ENCODE measurements at regions not wholly inside any gene's neighbourhood (a gene's known extent, or its start where the extent isn't known, plus 50 kb on each side); places are given as distances from the start of the nearest gene placed in this dataset.
"Not testable (repeated sequence)": the region's sequence is repeated elsewhere in the genome, so short reads cannot be mapped to it uniquely, and the experiment has no call there.

- Mint-ChIP-seq H3K27ac (no peak overlapping the region), H3K4me1 (ENCODE audit: low read depth) (no peaks in the 10 kb centered on the region), H3K4me3 (no peak overlapping the region), H3K36me3 (ENCODE audit: low read depth) (no peaks in the 10 kb centered on the region), H3K9me3 (no peaks in the 10 kb centered on the region), H3K27me3 (ENCODE audit: insufficient read depth) (no peaks in the 10 kb centered on the region)
- intact Hi-C loops (cut with micrococcal nuclease): no loop called here
- DNase-seq (ENCODE audit: low spot score): no peak
Measured at GRCh38 chr4:13710246-13710885, 82.8 kb upstream of the BOD1L1 start.

GRCh38 chr4:13711233-13711785, 83.8 kb upstream of the BOD1L1 start:
- no peak overlapping the region for H3K27ac Mint-ChIP-seq
- no peaks in the 10 kb centered on the region for H3K4me1 Mint-ChIP-seq (ENCODE audit: low read depth)
- no peaks in the 10 kb centered on the region for H3K36me3 Mint-ChIP-seq (ENCODE audit: low read depth)
- DNase-seq (ENCODE audit: low spot score): no peak
- no peak overlapping the region for H3K4me3 Mint-ChIP-seq
- no peaks in the 10 kb centered on the region for H3K9me3 Mint-ChIP-seq
- no peaks in the 10 kb centered on the region for H3K27me3 Mint-ChIP-seq (ENCODE audit: insufficient read depth)
- intact Hi-C loops (cut with micrococcal nuclease): no loop called here

- Mint-ChIP-seq H3K27ac (no peak overlapping the region), H3K36me3 (ENCODE audit: low read depth) (no peaks in the 10 kb centered on the region), H3K4me3 (no peak overlapping the region), H3K27me3 (ENCODE audit: insufficient read depth) (peaks cover 2% of the 10 kb centered on the region), H3K9me3 (no peaks in the 10 kb centered on the region), H3K4me1 (ENCODE audit: low read depth) (no peaks in the 10 kb centered on the region)
- no peak for DNase-seq (ENCODE audit: low spot score)
- intact Hi-C loops (cut with micrococcal nuclease): no loop called here
Measured at GRCh38 chr4:13721894-13722293, 94.4 kb upstream of the BOD1L1 start.

- H3K9me3 Mint-ChIP-seq: no peaks in the 10 kb centered on the region
- H3K27me3 Mint-ChIP-seq (ENCODE audit: insufficient read depth): peaks cover 2% of the 10 kb centered on the region
- intact Hi-C loops (cut with micrococcal nuclease): no loop called here
- H3K4me1 Mint-ChIP-seq (ENCODE audit: low read depth): no peaks in the 10 kb centered on the region
- DNase-seq (ENCODE audit: low spot score): no peak
- H3K27ac Mint-ChIP-seq: no peak overlapping the region
- H3K36me3 Mint-ChIP-seq (ENCODE audit: low read depth): no peaks in the 10 kb centered on the region
- no peak overlapping the region for H3K4me3 Mint-ChIP-seq
Measured at GRCh38 chr4:13722649-13723048, 95.1 kb upstream of the BOD1L1 start.

GRCh38 chr4:13728761-13729160, 101.2 kb upstream of the BOD1L1 start:
- Mint-ChIP-seq H3K4me1 (ENCODE audit: low read depth) (no peaks in the 10 kb centered on the region), H3K9me3 (no peaks in the 10 kb centered on the region), H3K36me3 (ENCODE audit: low read depth) (no peaks in the 10 kb centered on the region), H3K4me3 (no peak overlapping the region), H3K27ac (no peak overlapping the region), H3K27me3 (ENCODE audit: insufficient read depth) (peaks cover 2% of the 10 kb centered on the region)
- no peak for DNase-seq (ENCODE audit: low spot score)
- intact Hi-C loops (cut with micrococcal nuclease): no loop called here

GRCh38 chr4:13731019-13731418, 103.5 kb upstream of the BOD1L1 start:
- intact Hi-C loops (cut with micrococcal nuclease): no loop called here
- peaks cover 2% of the 10 kb centered on the region for H3K27me3 Mint-ChIP-seq (ENCODE audit: insufficient read depth)
- no peaks in the 10 kb centered on the region for H3K9me3 Mint-ChIP-seq
- H3K27ac Mint-ChIP-seq: no peak overlapping the region
- no peaks in the 10 kb centered on the region for H3K4me1 Mint-ChIP-seq (ENCODE audit: low read depth)
- no peak for DNase-seq (ENCODE audit: low spot score)
- H3K4me3 Mint-ChIP-seq: no peak overlapping the region
- H3K36me3 Mint-ChIP-seq (ENCODE audit: low read depth): no peaks in the 10 kb centered on the region

GRCh38 chr4:13733817-13734216, 106.3 kb upstream of the BOD1L1 start:
- H3K36me3 Mint-ChIP-seq (ENCODE audit: low read depth): no peaks in the 10 kb centered on the region
- no peaks in the 10 kb centered on the region for H3K9me3 Mint-ChIP-seq
- H3K4me3 Mint-ChIP-seq: no peak overlapping the region
- no peak for DNase-seq (ENCODE audit: low spot score)
- no peaks in the 10 kb centered on the region for H3K4me1 Mint-ChIP-seq (ENCODE audit: low read depth)
- intact Hi-C loops (cut with micrococcal nuclease): no loop called here
- no peaks in the 10 kb centered on the region for H3K27me3 Mint-ChIP-seq (ENCODE audit: insufficient read depth)
- no peak overlapping the region for H3K27ac Mint-ChIP-seq

GRCh38 chr4:13750594-13750993, 123.1 kb upstream of the BOD1L1 start:
- Mint-ChIP-seq H3K36me3 (ENCODE audit: low read depth) (no peaks in the 10 kb centered on the region), H3K27me3 (ENCODE audit: insufficient read depth) (no peaks in the 10 kb centered on the region), H3K4me1 (ENCODE audit: low read depth) (no peaks in the 10 kb centered on the region), H3K9me3 (peaks cover under 1% of the 10 kb centered on the region), H3K4me3 (no peak overlapping the region), H3K27ac (no peak overlapping the region)
- no peak for DNase-seq (ENCODE audit: low spot score)
- intact Hi-C loops (cut with micrococcal nuclease): no loop called here

- DNase-seq (ENCODE audit: low spot score); H3K27ac Mint-ChIP-seq; H3K4me1 Mint-ChIP-seq (ENCODE audit: low read depth); intact Hi-C loops (cut with micrococcal nuclease); H3K27me3 Mint-ChIP-seq (ENCODE audit: insufficient read depth); H3K4me3 Mint-ChIP-seq; H3K36me3 Mint-ChIP-seq (ENCODE audit: low read depth): not testable (repeated sequence)
- H3K9me3 Mint-ChIP-seq: peaks cover 26% of the 10 kb centered on the region
Measured at GRCh38 chr4:13761581-13761980, 134.1 kb upstream of the BOD1L1 start.

GRCh38 chr4:13762130-13762529, 134.6 kb upstream of the BOD1L1 start:
- DNase-seq (ENCODE audit: low spot score): no peak
- H3K4me3 Mint-ChIP-seq: no peak overlapping the region
- no peaks in the 10 kb centered on the region for H3K36me3 Mint-ChIP-seq (ENCODE audit: low read depth)
- H3K27me3 Mint-ChIP-seq (ENCODE audit: insufficient read depth): no peaks in the 10 kb centered on the region
- no peak overlapping the region for H3K27ac Mint-ChIP-seq
- peaks cover 26% of the 10 kb centered on the region for H3K9me3 Mint-ChIP-seq
- H3K4me1 Mint-ChIP-seq (ENCODE audit: low read depth): no peaks in the 10 kb centered on the region
- intact Hi-C loops (cut with micrococcal nuclease): no loop called here

- H3K4me1 Mint-ChIP-seq (ENCODE audit: low read depth): no peaks in the 10 kb centered on the region
- DNase-seq (ENCODE audit: low spot score): no peak
- H3K27me3 Mint-ChIP-seq (ENCODE audit: insufficient read depth): no peaks in the 10 kb centered on the region
- intact Hi-C loops (cut with micrococcal nuclease): no loop called here
- no peak overlapping the region for H3K4me3 Mint-ChIP-seq
- peaks cover 16% of the 10 kb centered on the region for H3K9me3 Mint-ChIP-seq
- H3K36me3 Mint-ChIP-seq (ENCODE audit: low read depth): no peaks in the 10 kb centered on the region
- no peak overlapping the region for H3K27ac Mint-ChIP-seq
Measured at GRCh38 chr4:13763707-13764106, 136.2 kb upstream of the BOD1L1 start.

- no peaks in the 10 kb centered on the region for H3K4me1 Mint-ChIP-seq (ENCODE audit: low read depth)
Measured at GRCh38 chr4:13765539-13765938, 138.0 kb upstream of the BOD1L1 start.

GRCh38 chr4:13766761-13767540, 139.4 kb upstream of the BOD1L1 start:
- peaks cover 12% of the 10 kb centered on the region for H3K9me3 Mint-ChIP-seq
- DNase-seq (ENCODE audit: low spot score): no peak
- no peak overlapping the region for H3K27ac Mint-ChIP-seq
- no peaks in the 10 kb centered on the region for H3K36me3 Mint-ChIP-seq (ENCODE audit: low read depth)
- no peaks in the 10 kb centered on the region for H3K4me1 Mint-ChIP-seq (ENCODE audit: low read depth)
- no peak overlapping the region for H3K4me3 Mint-ChIP-seq
- intact Hi-C loops (cut with micrococcal nuclease): no loop called here
- H3K27me3 Mint-ChIP-seq (ENCODE audit: insufficient read depth): no peaks in the 10 kb centered on the region

More at GRCh38 chr4:13765539-13765938, 138.0 kb upstream of the BOD1L1 start:
- no peaks in the 10 kb centered on the region for H3K36me3 Mint-ChIP-seq (ENCODE audit: low read depth)
- intact Hi-C loops (cut with micrococcal nuclease): no loop called here
- no peak overlapping the region for H3K27ac Mint-ChIP-seq
- no peaks in the 10 kb centered on the region for H3K27me3 Mint-ChIP-seq (ENCODE audit: insufficient read depth)
- peaks cover 8% of the 10 kb centered on the region for H3K9me3 Mint-ChIP-seq
- no peak for DNase-seq (ENCODE audit: low spot score)
- no peak overlapping the region for H3K4me3 Mint-ChIP-seq

Data from activated T-helper 1 cell treated with anti-CD3 and anti-CD28 coated beads, Interleukin-12 subunit alpha, Interleukin-12 subunit beta, Interleukin-2, Interleukin-4 antibody, amounts not matched to agents 30 ng/mL and 10 ng/mL and 1 ng/mL, durations not matched to agents 14 hours and 24 hours and 36 hours (primary cell).